ENCODE measurements at regions not wholly inside any gene's neighbourhood (a gene's known extent, or its start where the extent isn't known, plus 50 kb on each side); places are given as distances from the start of the nearest gene placed in this dataset.
"Not testable (repeated sequence)": the region's sequence is repeated elsewhere in the genome, so short reads cannot be mapped to it uniquely, and the experiment has no call there.

- intact Hi-C loops (cut with micrococcal nuclease; ENCODE audit: unreplicated experiment): no loop called here
- Histone ChIP-seq H3K9me3 (no peaks in the 10 kb centered on the region), H3K4me3 (ENCODE audit: low read depth, low read length) (no peak overlapping the region), H3K36me3 (ENCODE audit: control insufficient read depth, insufficient read depth, low read length) (no peaks in the 10 kb centered on the region), H3K27me3 (replicated peaks; ENCODE audit: control insufficient read depth, insufficient read depth, low read length) (no peaks in the 10 kb centered on the region), H3K4me1 (0 out of 2 replicates have a peak, but pooled peaks cover 2% of the 10 kb centered on the region)
- Mint-ChIP-seq H3K4me3 (ENCODE audit: unreplicated experiment) (no peak overlapping the region), H3K4me1 (ENCODE audit: low read depth, unreplicated experiment) (no peaks in the 10 kb centered on the region), H3K27ac (ENCODE audit: unreplicated experiment) (no peak overlapping the region), H3K9me3 (ENCODE audit: unreplicated experiment) (peaks cover 10% of the 10 kb centered on the region), H3K27me3 (ENCODE audit: insufficient read depth, unreplicated experiment) (no peaks in the 10 kb centered on the region), H3K36me3 (ENCODE audit: insufficient read depth, unreplicated experiment) (no peaks in the 10 kb centered on the region)
- CTCF ChIA-PET: no interaction called here
- no peak for DNase-seq
- no TSS peak for BruUV-seq (replicated peaks)
- no peak for TF ChIP-seq CTCF (IDR thresholded peaks at IDR 0.05; ENCODE audit: insufficient read depth in 1 of 2, low read depth in 1 of 2, low read length in 1 of 2, severe bottlenecking in 1 of 2, unreplicated experiment in 1 of 2)
- POLR2A ChIA-PET: no interaction called here
Measured at GRCh38 chr14:85071447-85071846, 458.5 kb upstream of the FLRT2 start.

GRCh38 chr14:85074955-85075354 is 455.0 kb upstream of the FLRT2 start:
- ChIA-PET CTCF (no interaction called here), POLR2A (no interaction called here)
- Mint-ChIP-seq H3K27me3 (ENCODE audit: insufficient read depth, unreplicated experiment) (no peaks in the 10 kb centered on the region), H3K4me3 (ENCODE audit: unreplicated experiment) (no peak overlapping the region), H3K4me1 (ENCODE audit: low read depth, unreplicated experiment) (no peaks in the 10 kb centered on the region), H3K36me3 (ENCODE audit: insufficient read depth, unreplicated experiment) (no peaks in the 10 kb centered on the region), H3K27ac (ENCODE audit: unreplicated experiment) (no peak overlapping the region), H3K9me3 (ENCODE audit: unreplicated experiment) (peaks cover 10% of the 10 kb centered on the region)
- Histone ChIP-seq H3K27me3 (replicated peaks; ENCODE audit: control insufficient read depth, insufficient read depth, low read length) (no peaks in the 10 kb centered on the region), H3K36me3 (ENCODE audit: control insufficient read depth, insufficient read depth, low read length) (no peaks in the 10 kb centered on the region), H3K9me3 (no peaks in the 10 kb centered on the region), H3K4me1 (0 out of 2 replicates have a peak, but pooled peaks cover 2% of the 10 kb centered on the region), H3K4me3 (ENCODE audit: low read depth, low read length) (no peak overlapping the region)
- intact Hi-C loops (cut with micrococcal nuclease; ENCODE audit: unreplicated experiment): no loop called here
- no peak for TF ChIP-seq CTCF (IDR thresholded peaks at IDR 0.05; ENCODE audit: insufficient read depth in 1 of 2, low read depth in 1 of 2, low read length in 1 of 2, severe bottlenecking in 1 of 2, unreplicated experiment in 1 of 2)
- BruUV-seq (replicated peaks): no TSS peak
- DNase-seq: no peak

- Mint-ChIP-seq H3K36me3 (ENCODE audit: insufficient read depth, unreplicated experiment) (no peaks in the 10 kb centered on the region), H3K4me1 (ENCODE audit: low read depth, unreplicated experiment) (no peaks in the 10 kb centered on the region), H3K4me3 (ENCODE audit: unreplicated experiment) (no peak overlapping the region), H3K27me3 (ENCODE audit: insufficient read depth, unreplicated experiment) (no peaks in the 10 kb centered on the region), H3K9me3 (ENCODE audit: unreplicated experiment) (peaks cover 3% of the 10 kb centered on the region), H3K27ac (ENCODE audit: unreplicated experiment) (no peak overlapping the region)
- no peaks in the 10 kb centered on the region for H3K27me3 ChIP-seq (replicated peaks; ENCODE audit: control insufficient read depth, insufficient read depth, low read length)
- CTCF ChIA-PET: no interaction called here
- BruUV-seq (replicated peaks): no TSS peak
- no peaks in the 10 kb centered on the region for H3K9me3 ChIP-seq
- intact Hi-C loops (cut with micrococcal nuclease; ENCODE audit: unreplicated experiment): no loop called here
- H3K4me3 ChIP-seq (ENCODE audit: low read depth, low read length): no peak overlapping the region
- H3K36me3 ChIP-seq (ENCODE audit: control insufficient read depth, insufficient read depth, low read length): no peaks in the 10 kb centered on the region
- 0 out of 2 replicates have a peak, but pooled peaks cover 2% of the 10 kb centered on the region for H3K4me1 ChIP-seq
- DNase-seq: no peak
- POLR2A ChIA-PET: no interaction called here
- no peak for TF ChIP-seq CTCF (IDR thresholded peaks at IDR 0.05; ENCODE audit: insufficient read depth in 1 of 2, low read depth in 1 of 2, low read length in 1 of 2, severe bottlenecking in 1 of 2, unreplicated experiment in 1 of 2)
Measured at GRCh38 chr14:85075694-85076476, 454.1 kb upstream of the FLRT2 start.

- H3K9me3 Mint-ChIP-seq (ENCODE audit: unreplicated experiment); H3K36me3 ChIP-seq (ENCODE audit: control insufficient read depth, insufficient read depth, low read length); H3K27me3 Mint-ChIP-seq (ENCODE audit: insufficient read depth, unreplicated experiment); H3K4me3 Mint-ChIP-seq (ENCODE audit: unreplicated experiment); H3K4me1 Mint-ChIP-seq (ENCODE audit: low read depth, unreplicated experiment); DNase-seq; H3K27me3 ChIP-seq (replicated peaks; ENCODE audit: control insufficient read depth, insufficient read depth, low read length); CTCF ChIA-PET; POLR2A ChIA-PET; H3K4me3 ChIP-seq (ENCODE audit: low read depth, low read length); H3K36me3 Mint-ChIP-seq (ENCODE audit: insufficient read depth, unreplicated experiment); H3K27ac Mint-ChIP-seq (ENCODE audit: unreplicated experiment); BruUV-seq (replicated peaks); H3K9me3 ChIP-seq; H3K4me1 ChIP-seq; intact Hi-C loops (cut with micrococcal nuclease; ENCODE audit: unreplicated experiment): not testable (repeated sequence)
Measured at GRCh38 chr14:85077716-85078115, 452.2 kb upstream of the FLRT2 start.

All from Caco-2 (cell line).